Natural killer cell (primary cell): ENCODE measurements at regions not wholly inside any gene's neighbourhood (a gene's known extent, or its start where the extent isn't known, plus 50 kb on each side); places are given as distances from the start of the nearest gene placed in this dataset.

Source experiments
- ATAC-seq, 3 donors: fragments of 150-1000 bp in 2 of 3; fragments of 200-7000 bp in 1 of 3; cut with Tn5 transposase; 1 replicate in 1 of 3; 2 replicates in 2 of 3; pipeline ENCODE4 v1.10.0; 2021; ENCODE audit warnings: mild to moderate bottlenecking in 2 of 3, moderate library complexity in 2 of 3
- DNase-seq, 2 donors: peaks; one replicate each; pipeline versions ENCODE4 v3.0.0 to v3.0.0-alpha.2; 2013 to 2021; ENCODE audit warnings: mixed read lengths in 1 of 2
- H3K27ac ChIP-seq: one replicate; pipeline ENCODE4 v1.5.1; 2013; ENCODE audit warnings: mild to moderate bottlenecking, low read length
- H3K27me3 ChIP-seq: one replicate; pipeline ENCODE4 v1.6.1; 2013; ENCODE audit warnings: low read length; ENCODE audit not compliant: control insufficient read depth, insufficient read depth
- H3K36me3 ChIP-seq: one replicate; pipeline ENCODE4 v1.6.1; 2013; ENCODE audit warnings: low read length; ENCODE audit not compliant: control insufficient read depth, insufficient read depth
- H3K4me1 ChIP-seq: one replicate; pipeline ENCODE4 v1.6.1; 2013; ENCODE audit warnings: low read length; ENCODE audit not compliant: control insufficient read depth, insufficient read depth
- H3K4me3 ChIP-seq: one replicate; pipeline ENCODE4 v1.5.1; 2013; ENCODE audit warnings: low read length
- H3K9me3 ChIP-seq: one replicate; pipeline ENCODE4 v1.6.1; 2013; ENCODE audit warnings: low read length; ENCODE audit not compliant: control insufficient read depth, insufficient read depth
- H3K27ac Mint-ChIP-seq, 2 donors: one replicate each; pipeline ENCODE4 v1.8.0; 2022; ENCODE audit warnings: mild to moderate bottlenecking in 2 of 2, mixed read lengths in 2 of 2, moderate library complexity in 1 of 2
- H3K27me3 Mint-ChIP-seq, 2 donors: one replicate each; pipeline ENCODE4 v1.8.0; 2022; ENCODE audit warnings: low read depth in 2 of 2, mixed read lengths in 2 of 2
- H3K36me3 Mint-ChIP-seq: one replicate; pipeline ENCODE4 v1.8.0; 2022; ENCODE audit warnings: mixed read lengths
- H3K4me1 Mint-ChIP-seq, 2 donors: one replicate each; pipeline ENCODE4 v1.8.0; 2022; ENCODE audit warnings: mixed read lengths in 2 of 2
- H3K4me3 Mint-ChIP-seq: one replicate; pipeline ENCODE4 v1.8.0; 2022; ENCODE audit warnings: mild to moderate bottlenecking, moderate library complexity, mixed read lengths
- H3K9me3 Mint-ChIP-seq, 2 donors: one replicate each; pipeline ENCODE4 v1.8.0; 2022; ENCODE audit warnings: mixed read lengths in 2 of 2
- CTCF ChIP-seq: fragments of 200-600 bp; IDR thresholded peaks from one replicate; pipeline ENCODE4 v1.8.0; 2022; ENCODE audit warnings: antibody characterized with exemption
- WGBS: methylation state at CpG from one replicate; pipeline ENCODE4 v1.1.7; 2013; ENCODE audit warnings: missing lambda C conversion rate; ENCODE audit not compliant: insufficient coverage; 5-methylcytosine and 5-hydroxymethylcytosine counted together
- intact Hi-C: fragments of 100-400 bp; cut with micrococcal nuclease; formaldehyde crosslinking; loops from one replicate; pipeline ENCODE4 v1.14.2; 2022

- WGBS, result 85% methylated on average over 3 of the region's 3 CpGs
- Histone ChIP-seq H3K27me3 (no peaks in the 10 kb centered on the region), H3K36me3 (no peaks in the 10 kb centered on the region), H3K9me3 (no peaks in the 10 kb centered on the region), H3K27ac (no peak overlapping the region), H3K4me3 (no peak overlapping the region), H3K4me1 (no peaks in the 10 kb centered on the region)
- ATAC-seq (no peak), DNase-seq (no peak)
- no peaks in the 10 kb centered on the region for H3K27me3 Mint-ChIP-seq
- no peak for TF ChIP-seq CTCF
- no peak overlapping the region for H3K4me3 Mint-ChIP-seq
- no peaks in the 10 kb centered on the region for H3K4me1 Mint-ChIP-seq
- no peaks in the 10 kb centered on the region for H3K36me3 Mint-ChIP-seq
- no peaks in the 10 kb centered on the region for H3K9me3 Mint-ChIP-seq
- intact Hi-C loops, result no loop called here
- H3K27ac Mint-ChIP-seq, result no peak overlapping the region
These were observed 77.7 kb upstream of the FAM3C start for GRCh38 chr7:121473645-121474300.

- Histone ChIP-seq H3K9me3 (no peaks in the 10 kb centered on the region), H3K4me3 (no peak overlapping the region), H3K27ac (no peak overlapping the region), H3K4me1 (no peaks in the 10 kb centered on the region), H3K27me3 (no peaks in the 10 kb centered on the region), H3K36me3 (no peaks in the 10 kb centered on the region)
- no peaks in the 10 kb centered on the region for H3K9me3 Mint-ChIP-seq
- no peak for TF ChIP-seq CTCF
- H3K36me3 Mint-ChIP-seq, result no peaks in the 10 kb centered on the region
- WGBS, result 94% methylated on average over 4 of the region's 4 CpGs
- no peaks in the 10 kb centered on the region for H3K4me1 Mint-ChIP-seq
- no peak overlapping the region for H3K4me3 Mint-ChIP-seq
- ATAC-seq (no peak), DNase-seq (no peak)
- no peak overlapping the region for H3K27ac Mint-ChIP-seq
- intact Hi-C loops, result no loop called here
- H3K27me3 Mint-ChIP-seq, result peaks cover 0 to under 1% of the 10 kb centered on the region in 2 donors
These were observed 70.3 kb upstream of the FAM3C start for GRCh38 chr7:121466455-121466854.

GRCh38 chr7:121459148-121459547, 63.0 kb upstream of the FAM3C start:
- no peak for TF ChIP-seq CTCF
- Mint-ChIP-seq H3K4me3 (no peak overlapping the region), H3K27ac (no peak overlapping the region), H3K9me3 (no peaks in the 10 kb centered on the region), H3K4me1 (no peaks in the 10 kb centered on the region), H3K27me3 (peaks cover 4 to 11% of the 10 kb centered on the region in 2 donors), H3K36me3 (no peaks in the 10 kb centered on the region)
- ATAC-seq (no peak), DNase-seq (no peak)
- intact Hi-C loops, result no loop called here
- WGBS, result 92% methylated on average over 2 of the region's 2 CpGs
- no peaks in the 10 kb centered on the region for H3K9me3 ChIP-seq
- no peaks in the 10 kb centered on the region for H3K27me3 ChIP-seq
- H3K4me1 ChIP-seq, result no peaks in the 10 kb centered on the region
- H3K4me3 ChIP-seq, result no peak overlapping the region
- no peak overlapping the region for H3K27ac ChIP-seq
- no peaks in the 10 kb centered on the region for H3K36me3 ChIP-seq

GRCh38 chr7:121456785-121457359, 60.8 kb upstream of the FAM3C start:
- intact Hi-C loops, result no loop called here
- no peak for ATAC-seq
- no peaks in the 10 kb centered on the region for H3K9me3 ChIP-seq
- Mint-ChIP-seq H3K27ac (no peak overlapping the region), H3K27me3 (peaks cover 4 to 11% of the 10 kb centered on the region in 2 donors), H3K9me3 (no peaks in the 10 kb centered on the region), H3K4me1 (no peaks in the 10 kb centered on the region), H3K36me3 (no peaks in the 10 kb centered on the region), H3K4me3 (no peak overlapping the region)
- no peak overlapping the region for H3K4me3 ChIP-seq
- no peaks in the 10 kb centered on the region for H3K27me3 ChIP-seq
- no peak for TF ChIP-seq CTCF
- DNase-seq, result no peak
- no peaks in the 10 kb centered on the region for H3K4me1 ChIP-seq
- no peak overlapping the region for H3K27ac ChIP-seq
- WGBS, result 92% methylated on average over 3 of the region's 3 CpGs
- H3K36me3 ChIP-seq, result no peaks in the 10 kb centered on the region
